Stomach (tissue), 4 donors: ENCODE measurements at regions not wholly inside any gene's neighbourhood (a gene's known extent, or its start where the extent isn't known, plus 50 kb on each side); places are given as distances from the start of the nearest gene placed in this dataset.

Source experiments
- CTCF ChIP-seq, 7 experiments: fragments of 450-650 bp in 4 of 7; fragments of 200-600 bp in 3 of 7; sonication (generic) in 3 of 7; IDR thresholded peaks; one replicate each; pipeline ENCODE4 v1.5.1; 2016 to 2019; ENCODE audit warnings: antibody characterized with exemption in 7 of 7, control low read depth in 2 of 7, mild to moderate bottlenecking in 1 of 7
- EP300 ChIP-seq: sonication (generic); formaldehyde crosslinking; IDR thresholded peaks from one replicate; pipeline ENCODE4 v1.6.1; 2017; ENCODE audit warnings: antibody characterized with exemption
- POLR2A ChIP-seq, 4 donors: fragments of 450-650 bp; IDR thresholded peaks; one replicate each; pipeline ENCODE4 v1.6.1; 2016; ENCODE audit warnings: antibody characterized with exemption in 4 of 4, control low read depth in 2 of 4, mild to moderate bottlenecking in 1 of 4, moderate library complexity in 1 of 4
- POLR2AphosphoS5 ChIP-seq, 3 donors: sonication (generic); formaldehyde crosslinking; IDR thresholded peaks; one replicate each; pipeline ENCODE4 v1.6.1; 2016; ENCODE audit warnings: antibody characterized with exemption in 3 of 3

DNA sequence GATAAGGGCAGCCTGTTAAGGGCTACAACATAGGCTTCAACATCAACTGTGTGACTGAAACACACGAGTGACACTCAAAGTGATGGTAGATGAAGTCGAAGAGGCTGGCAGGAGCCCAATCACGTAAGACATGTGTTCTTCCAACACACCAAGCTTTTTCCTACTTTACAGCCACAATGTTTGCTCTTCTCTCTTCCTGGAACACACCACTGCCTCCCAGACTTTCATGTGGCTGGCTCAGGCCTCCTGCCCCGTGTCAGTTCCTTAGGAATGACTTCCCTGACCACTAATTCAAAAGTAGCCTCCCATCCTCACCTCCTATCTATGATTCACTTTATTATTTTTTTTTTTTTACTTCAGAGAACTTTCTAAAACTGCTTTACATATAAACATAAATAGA, 209.2 kb downstream of the GPAM start:
- TF ChIP-seq EP300 (no peak), POLR2AphosphoS5 (IDR thresholded peaks at IDR 0.05) (no peak), POLR2A (IDR thresholded peaks at IDR 0.05) (no peak), CTCF (IDR thresholded peaks at IDR 0.05) (no peak)
